Coronary artery (tissue), 2 donors: ENCODE measurements at regions not wholly inside any gene's neighbourhood (a gene's known extent, or its start where the extent isn't known, plus 50 kb on each side); places are given as distances from the start of the nearest gene placed in this dataset.

Experiments
- DNase-seq: peaks from one replicate; pipeline ENCODE4 v3.0.0-alpha.2; 2017; ENCODE audit warnings: low spot score
- H3K27ac ChIP-seq, 2 donors: fragments of 200-600 bp; sonication (generic); one replicate each; pipeline ENCODE4 v1.5.1; 2016 to 2019
- H3K4me3 ChIP-seq: fragments of 200-600 bp; sonication (generic); 2 replicates; pipeline ENCODE4 v1.5.1; 2016; ENCODE audit warnings: mild to moderate bottlenecking, moderate library complexity
- TF ChIP-seq, protein P1 (sequence below): fragments of 200-600 bp; sonication (generic); IDR thresholded peaks from one replicate; pipeline ENCODE4 v1.5.1; 2019; ENCODE audit warnings: antibody characterized with exemption

DNA sequence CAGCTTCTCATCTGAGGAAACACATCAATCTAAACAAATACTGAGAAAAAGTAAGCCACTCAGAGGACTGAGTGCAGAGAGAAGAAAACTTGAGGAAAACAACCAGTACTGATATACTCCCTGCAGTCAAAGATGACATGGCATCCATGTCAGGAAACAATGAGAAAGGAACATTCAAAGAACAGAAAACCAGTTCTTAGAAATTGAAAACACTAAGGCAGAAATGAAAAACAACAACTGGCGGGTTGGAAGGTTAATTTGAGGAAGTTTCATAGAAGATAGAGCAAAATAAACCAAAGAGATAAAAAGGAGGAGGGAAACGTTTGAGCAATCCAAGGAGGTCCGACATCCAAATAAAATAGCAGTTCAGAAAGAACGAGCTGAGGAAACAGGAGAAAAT lies 475.2 kb downstream of the HINT1 start:
- DNase-seq, result no peak
- TF ChIP-seq, protein P1, sequence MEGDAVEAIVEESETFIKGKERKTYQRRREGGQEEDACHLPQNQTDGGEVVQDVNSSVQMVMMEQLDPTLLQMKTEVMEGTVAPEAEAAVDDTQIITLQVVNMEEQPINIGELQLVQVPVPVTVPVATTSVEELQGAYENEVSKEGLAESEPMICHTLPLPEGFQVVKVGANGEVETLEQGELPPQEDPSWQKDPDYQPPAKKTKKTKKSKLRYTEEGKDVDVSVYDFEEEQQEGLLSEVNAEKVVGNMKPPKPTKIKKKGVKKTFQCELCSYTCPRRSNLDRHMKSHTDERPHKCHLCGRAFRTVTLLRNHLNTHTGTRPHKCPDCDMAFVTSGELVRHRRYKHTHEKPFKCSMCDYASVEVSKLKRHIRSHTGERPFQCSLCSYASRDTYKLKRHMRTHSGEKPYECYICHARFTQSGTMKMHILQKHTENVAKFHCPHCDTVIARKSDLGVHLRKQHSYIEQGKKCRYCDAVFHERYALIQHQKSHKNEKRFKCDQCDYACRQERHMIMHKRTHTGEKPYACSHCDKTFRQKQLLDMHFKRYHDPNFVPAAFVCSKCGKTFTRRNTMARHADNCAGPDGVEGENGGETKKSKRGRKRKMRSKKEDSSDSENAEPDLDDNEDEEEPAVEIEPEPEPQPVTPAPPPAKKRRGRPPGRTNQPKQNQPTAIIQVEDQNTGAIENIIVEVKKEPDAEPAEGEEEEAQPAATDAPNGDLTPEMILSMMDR, result no peak
- H3K27ac ChIP-seq, result no peak overlapping the region
- H3K4me3 ChIP-seq, result no peak overlapping the region

DNA sequence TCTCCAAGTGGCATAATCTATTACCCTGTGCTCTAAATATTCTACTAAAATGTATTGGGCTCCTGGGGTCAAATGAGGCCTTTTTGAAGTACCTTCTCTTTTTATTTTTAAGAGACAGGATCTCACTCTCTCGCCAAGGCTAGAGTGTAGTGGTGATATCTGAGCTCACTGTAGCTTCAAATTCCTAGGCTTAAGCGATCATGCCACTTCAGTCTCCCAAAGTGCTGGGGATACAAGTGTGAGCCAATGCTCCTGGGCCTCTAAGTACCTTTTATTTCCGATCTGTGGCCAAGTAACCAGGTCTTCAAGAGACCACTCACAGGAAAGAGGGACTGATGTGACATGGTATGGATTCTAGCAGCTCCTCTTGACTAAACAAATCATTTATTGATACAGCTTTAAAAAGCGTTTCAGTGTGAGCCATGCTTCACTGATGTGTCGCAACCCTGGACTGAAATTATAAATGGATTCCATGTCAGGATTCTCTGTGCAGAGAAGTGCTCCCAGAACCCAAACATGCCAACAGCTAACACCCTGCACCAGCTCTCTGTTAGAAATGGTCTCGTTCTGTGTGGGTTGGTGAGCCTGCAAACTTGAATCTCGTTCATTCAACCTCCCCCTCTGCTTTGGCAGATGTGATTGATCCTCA lies 477.8 kb downstream of the HINT1 start:
- Histone ChIP-seq H3K27ac (no peak overlapping the region), H3K4me3 (no peak overlapping the region)
- TF ChIP-seq, protein P1, result no peak
- no peak for DNase-seq

DNA sequence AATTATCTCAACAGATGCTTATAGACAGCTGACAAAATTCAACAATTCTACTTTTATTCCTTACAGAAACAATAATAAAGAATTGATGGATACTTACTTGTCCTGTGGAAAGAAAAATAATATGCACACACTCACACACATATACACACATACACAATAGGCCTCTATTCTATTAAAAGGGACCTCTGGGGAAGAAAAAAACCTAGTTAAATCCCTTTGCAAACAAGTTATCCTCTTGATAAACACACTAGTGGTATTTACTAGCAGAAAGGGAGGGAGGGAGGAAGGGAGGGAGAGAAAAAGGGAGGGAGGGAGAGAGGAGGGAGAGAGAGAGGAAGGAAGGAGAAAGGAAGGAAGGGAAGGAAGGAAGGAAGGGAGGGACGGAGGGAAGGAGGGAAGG lies 486.4 kb downstream of the HINT1 start:
- TF ChIP-seq, protein P1, result no peak
- Histone ChIP-seq H3K27ac (no peak overlapping the region), H3K4me3 (no peak overlapping the region)
- DNase-seq, result no peak

DNA sequence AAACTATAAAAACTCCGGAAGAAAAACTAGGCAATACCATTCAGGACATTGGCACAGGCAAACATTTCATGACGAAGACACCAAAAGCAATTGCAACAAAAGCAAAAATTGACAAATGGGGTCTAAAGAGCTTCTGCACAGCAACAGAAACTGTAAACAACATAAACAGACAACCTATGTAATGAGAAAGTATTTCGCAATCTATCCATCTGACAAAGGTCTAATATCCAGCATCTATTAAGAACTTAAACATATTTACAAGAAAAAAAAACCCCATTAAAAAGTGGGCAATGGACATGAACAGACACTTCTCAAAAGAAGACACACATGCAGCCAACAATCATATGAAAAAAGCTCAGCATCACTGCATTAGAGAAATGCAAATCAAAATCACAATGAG lies 498.6 kb downstream of the HINT1 start:
- Histone ChIP-seq H3K27ac (no peak overlapping the region), H3K4me3 (no peak overlapping the region)
- no peak for DNase-seq
- TF ChIP-seq, protein P1, result no peak

DNA sequence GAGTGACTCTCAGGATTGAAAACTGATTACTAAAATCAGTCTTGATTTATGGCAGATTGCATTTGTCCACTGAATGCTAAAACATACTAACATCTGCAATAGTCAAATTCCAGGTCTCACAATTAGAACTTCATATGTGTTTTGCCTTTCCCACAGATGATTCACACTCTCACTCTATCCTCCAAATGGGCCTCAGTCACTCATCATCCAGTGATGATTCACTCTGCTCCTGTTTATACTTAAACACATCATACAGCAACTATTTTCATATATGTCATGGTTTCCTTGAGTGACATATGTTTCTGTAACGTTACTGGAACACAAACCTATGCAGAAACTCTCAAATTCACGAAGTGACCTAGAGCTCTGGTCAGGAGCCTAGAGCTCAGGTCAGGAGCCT lies 512.9 kb downstream of the HINT1 start:
- TF ChIP-seq, protein P1, result no peak
- DNase-seq, result no peak
- no peak overlapping the region for H3K4me3 ChIP-seq

DNA sequence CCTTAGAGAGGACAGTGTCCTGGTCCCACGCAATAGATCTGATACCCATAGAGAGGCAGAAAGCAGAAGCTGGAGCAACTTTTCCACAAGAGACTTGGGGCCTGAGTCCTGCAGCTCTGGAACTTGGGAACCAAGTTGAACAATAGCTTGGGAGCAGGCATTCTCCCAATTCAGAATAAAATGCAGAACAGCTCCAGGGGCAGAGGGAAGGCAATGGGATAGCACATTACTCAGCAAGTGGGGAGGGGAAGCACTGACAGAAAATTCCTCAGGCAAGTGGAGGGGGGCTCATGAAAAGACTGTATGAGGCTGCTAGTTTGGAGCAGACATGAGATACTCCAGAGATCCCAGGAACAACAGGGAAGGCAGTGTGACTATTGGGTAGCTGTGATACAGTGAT lies 513.6 kb downstream of the HINT1 start:
- DNase-seq, result no peak
- TF ChIP-seq, protein P1, result no peak
- H3K27ac ChIP-seq, result no peak overlapping the region

More for the DNA sequence above, 512.9 kb downstream of the HINT1 start:
- no peak overlapping the region for H3K27ac ChIP-seq

DNA sequence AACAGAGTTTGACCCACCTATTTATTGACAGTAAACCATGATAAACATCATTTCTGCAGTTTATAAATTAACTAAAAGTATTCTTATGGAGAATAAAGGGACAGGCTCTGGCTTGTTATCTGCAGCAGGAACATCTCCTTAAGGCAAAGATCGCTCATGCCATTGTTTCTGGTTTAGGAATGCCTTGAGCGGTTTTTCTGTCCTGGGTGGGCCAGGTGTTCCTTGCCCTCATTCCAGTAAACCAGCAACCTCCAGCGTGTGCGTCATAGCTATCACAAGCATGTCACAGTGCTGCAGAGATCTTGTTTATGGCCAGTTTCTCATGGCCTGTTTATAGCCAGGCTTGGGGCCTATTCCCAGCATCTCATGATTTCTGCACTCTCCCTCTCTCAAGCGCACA lies 521.7 kb downstream of the HINT1 start:
- no peak overlapping the region for H3K27ac ChIP-seq
- no peak for DNase-seq
- TF ChIP-seq, protein P1, result no peak
- H3K4me3 ChIP-seq, result no peak overlapping the region

More for the DNA sequence above, 513.6 kb downstream of the HINT1 start:
- H3K4me3 ChIP-seq, result no peak overlapping the region
